ENCODE measurements at regions not wholly inside any gene's neighbourhood (a gene's known extent, or its start where the extent isn't known, plus 50 kb on each side); places are given as distances from the start of the nearest gene placed in this dataset.

DNA sequence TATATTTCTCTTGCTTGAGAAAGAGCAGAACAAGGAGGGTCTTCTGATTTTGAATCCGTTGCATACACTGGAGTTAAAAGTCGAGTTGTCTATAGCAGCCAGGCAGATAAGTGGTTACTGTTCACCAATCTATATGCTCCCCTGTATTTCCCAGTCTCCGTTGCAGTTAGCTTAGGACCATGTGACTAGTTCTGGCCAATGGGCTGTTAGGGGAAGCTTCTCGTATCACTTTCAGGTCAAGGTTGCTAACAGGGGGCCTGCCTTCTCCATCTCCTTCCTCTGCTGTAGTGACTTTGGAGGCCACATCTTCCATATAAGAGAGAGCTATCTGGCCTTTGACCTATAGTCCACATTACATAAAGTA is 188.5 kb upstream of the KBTBD8 start:
- TF ChIP-seq, protein P1, sequence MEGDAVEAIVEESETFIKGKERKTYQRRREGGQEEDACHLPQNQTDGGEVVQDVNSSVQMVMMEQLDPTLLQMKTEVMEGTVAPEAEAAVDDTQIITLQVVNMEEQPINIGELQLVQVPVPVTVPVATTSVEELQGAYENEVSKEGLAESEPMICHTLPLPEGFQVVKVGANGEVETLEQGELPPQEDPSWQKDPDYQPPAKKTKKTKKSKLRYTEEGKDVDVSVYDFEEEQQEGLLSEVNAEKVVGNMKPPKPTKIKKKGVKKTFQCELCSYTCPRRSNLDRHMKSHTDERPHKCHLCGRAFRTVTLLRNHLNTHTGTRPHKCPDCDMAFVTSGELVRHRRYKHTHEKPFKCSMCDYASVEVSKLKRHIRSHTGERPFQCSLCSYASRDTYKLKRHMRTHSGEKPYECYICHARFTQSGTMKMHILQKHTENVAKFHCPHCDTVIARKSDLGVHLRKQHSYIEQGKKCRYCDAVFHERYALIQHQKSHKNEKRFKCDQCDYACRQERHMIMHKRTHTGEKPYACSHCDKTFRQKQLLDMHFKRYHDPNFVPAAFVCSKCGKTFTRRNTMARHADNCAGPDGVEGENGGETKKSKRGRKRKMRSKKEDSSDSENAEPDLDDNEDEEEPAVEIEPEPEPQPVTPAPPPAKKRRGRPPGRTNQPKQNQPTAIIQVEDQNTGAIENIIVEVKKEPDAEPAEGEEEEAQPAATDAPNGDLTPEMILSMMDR (IDR thresholded peaks at IDR 0.05), result no peak
- TF ChIP-seq POLR2A (IDR thresholded peaks at IDR 0.05) (no peak), EP300 (IDR thresholded peaks at IDR 0.05) (no peak)

All from ovary (tissue), 3 donors.